ENCODE measurements at regions not wholly inside any gene's neighbourhood (a gene's known extent, or its start where the extent isn't known, plus 50 kb on each side); places are given as distances from the start of the nearest gene placed in this dataset.

GRCh38 chr11:101354801-101355200 is 225.2 kb upstream of the PGR start:
- TF ChIP-seq, protein P1, sequence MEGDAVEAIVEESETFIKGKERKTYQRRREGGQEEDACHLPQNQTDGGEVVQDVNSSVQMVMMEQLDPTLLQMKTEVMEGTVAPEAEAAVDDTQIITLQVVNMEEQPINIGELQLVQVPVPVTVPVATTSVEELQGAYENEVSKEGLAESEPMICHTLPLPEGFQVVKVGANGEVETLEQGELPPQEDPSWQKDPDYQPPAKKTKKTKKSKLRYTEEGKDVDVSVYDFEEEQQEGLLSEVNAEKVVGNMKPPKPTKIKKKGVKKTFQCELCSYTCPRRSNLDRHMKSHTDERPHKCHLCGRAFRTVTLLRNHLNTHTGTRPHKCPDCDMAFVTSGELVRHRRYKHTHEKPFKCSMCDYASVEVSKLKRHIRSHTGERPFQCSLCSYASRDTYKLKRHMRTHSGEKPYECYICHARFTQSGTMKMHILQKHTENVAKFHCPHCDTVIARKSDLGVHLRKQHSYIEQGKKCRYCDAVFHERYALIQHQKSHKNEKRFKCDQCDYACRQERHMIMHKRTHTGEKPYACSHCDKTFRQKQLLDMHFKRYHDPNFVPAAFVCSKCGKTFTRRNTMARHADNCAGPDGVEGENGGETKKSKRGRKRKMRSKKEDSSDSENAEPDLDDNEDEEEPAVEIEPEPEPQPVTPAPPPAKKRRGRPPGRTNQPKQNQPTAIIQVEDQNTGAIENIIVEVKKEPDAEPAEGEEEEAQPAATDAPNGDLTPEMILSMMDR (conservative IDR thresholded peaks at IDR 0.05; ENCODE audit: control insufficient read depth, insufficient read depth, low read depth, low read length): no peak
- DNase-seq (ENCODE audit: low read depth): no peak
- no peak overlapping the region for H3K4me3 ChIP-seq (ENCODE audit: control insufficient read depth, low read depth, low read length)

DNA sequence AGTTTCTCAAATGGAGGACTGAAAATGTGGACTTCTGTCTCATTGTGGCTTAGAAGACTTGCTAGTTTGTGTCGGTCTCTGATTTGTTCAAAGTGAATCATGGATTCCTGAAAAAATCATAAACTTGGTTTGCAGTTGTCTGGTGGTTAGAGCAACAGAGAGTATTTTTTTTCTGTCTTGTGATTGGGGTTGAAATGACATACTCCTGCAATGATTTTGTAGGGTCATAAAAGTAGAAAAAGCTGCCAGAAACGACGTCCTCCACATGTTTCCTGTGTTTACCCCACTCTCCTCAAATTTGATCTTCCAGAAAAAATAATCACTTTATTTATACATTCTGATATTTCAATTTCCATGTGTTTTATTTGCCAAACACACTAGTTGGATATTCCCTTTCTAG is 219.2 kb upstream of the PGR start:
- no peak for DNase-seq (ENCODE audit: low read depth)
- TF ChIP-seq, protein P1 (conservative IDR thresholded peaks at IDR 0.05; ENCODE audit: control insufficient read depth, insufficient read depth, low read depth, low read length): no peak
- H3K4me3 ChIP-seq (ENCODE audit: control insufficient read depth, low read depth, low read length): no peak overlapping the region

DNA sequence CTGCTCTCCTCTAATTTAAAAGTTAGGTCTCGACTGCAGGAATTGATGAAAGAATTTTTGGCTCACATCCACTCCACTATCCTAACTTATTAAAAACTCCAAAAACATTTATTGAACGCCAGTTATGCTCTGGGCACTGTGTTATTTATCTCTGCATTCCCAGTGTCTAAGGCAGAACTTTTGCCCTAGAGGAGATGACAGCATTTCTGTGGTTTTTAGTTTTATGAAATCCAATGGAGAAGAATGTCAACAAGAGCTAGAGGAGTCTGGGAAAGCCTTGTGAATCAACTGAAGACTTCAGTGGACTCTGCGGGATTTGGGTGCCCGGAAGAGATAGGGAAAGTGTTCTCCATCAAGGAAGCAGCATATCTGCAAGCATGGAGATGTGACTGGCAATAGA is 217.0 kb upstream of the PGR start:
- TF ChIP-seq, protein P1 (conservative IDR thresholded peaks at IDR 0.05; ENCODE audit: control insufficient read depth, insufficient read depth, low read depth, low read length): no peak
- no peak overlapping the region for H3K4me3 ChIP-seq (ENCODE audit: control insufficient read depth, low read depth, low read length)
- peak; percentile 25 for DNase-seq (ENCODE audit: low read depth)

DNA sequence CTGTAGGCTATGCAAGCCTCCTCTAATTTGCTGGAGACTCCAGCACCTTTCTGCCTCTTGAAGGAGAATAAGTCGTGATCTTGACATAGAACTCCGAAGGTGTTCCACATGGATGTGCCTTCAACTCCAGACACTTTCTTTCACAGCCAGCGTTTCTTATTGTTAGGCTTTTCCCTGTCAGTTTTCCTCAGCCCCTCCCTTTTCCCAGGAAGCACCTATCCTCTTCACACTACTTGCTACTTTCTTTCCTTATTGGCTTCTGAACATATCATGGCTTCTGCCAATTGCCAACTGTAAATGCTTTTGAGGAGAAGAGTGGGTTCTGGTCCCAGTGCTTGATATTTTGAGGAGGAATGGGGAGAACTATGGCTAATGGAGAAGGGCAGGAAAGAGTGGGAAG is 216.3 kb upstream of the PGR start:
- no peak for DNase-seq (ENCODE audit: low read depth)
- TF ChIP-seq, protein P1 (conservative IDR thresholded peaks at IDR 0.05; ENCODE audit: control insufficient read depth, insufficient read depth, low read depth, low read length): no peak

DNA sequence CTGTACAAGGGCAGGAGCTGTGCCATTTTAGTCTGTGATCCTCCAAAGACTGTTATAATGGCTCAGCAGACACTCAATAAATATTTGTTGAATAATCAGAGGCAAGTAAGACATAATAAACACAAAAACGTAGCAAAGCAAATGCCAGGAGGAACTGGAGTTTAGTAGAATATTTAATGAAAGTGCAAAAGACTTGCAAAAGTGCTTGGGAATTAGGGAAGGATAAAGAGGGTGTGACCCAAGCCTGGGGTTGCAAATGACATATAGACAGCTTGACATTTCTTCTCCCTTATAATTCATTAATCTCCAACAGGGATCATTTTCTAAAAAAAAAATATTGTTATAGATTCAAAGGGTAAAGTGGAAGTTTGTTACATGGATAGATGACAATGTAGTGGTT is 212.7 kb upstream of the PGR start:
- TF ChIP-seq, protein P1 (conservative IDR thresholded peaks at IDR 0.05; ENCODE audit: control insufficient read depth, insufficient read depth, low read depth, low read length): no peak
- H3K4me3 ChIP-seq (ENCODE audit: control insufficient read depth, low read depth, low read length): no peak overlapping the region
- no peak for DNase-seq (ENCODE audit: low read depth)

More for the DNA sequence above, 216.3 kb upstream of the PGR start:
- no peak overlapping the region for H3K4me3 ChIP-seq (ENCODE audit: control insufficient read depth, low read depth, low read length)

DNA sequence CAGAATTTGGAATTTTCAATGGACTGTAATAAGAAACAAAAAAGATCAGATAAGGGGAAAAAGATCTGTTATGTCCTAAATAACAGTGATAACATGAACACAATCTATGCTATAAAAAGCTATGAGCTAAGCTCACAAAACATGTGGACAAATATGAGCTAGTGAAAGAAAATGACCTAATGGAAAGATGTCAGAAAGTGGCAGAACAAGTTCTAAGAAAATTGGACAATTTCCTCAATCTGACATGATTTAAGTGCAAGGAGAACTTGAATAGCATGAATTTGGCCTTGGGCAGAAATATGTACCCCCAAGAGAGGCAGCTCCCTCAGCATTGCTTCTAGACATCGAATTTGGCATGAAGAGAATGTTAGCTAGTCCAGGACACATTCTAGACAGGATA is 212.0 kb upstream of the PGR start:
- TF ChIP-seq, protein P1 (conservative IDR thresholded peaks at IDR 0.05; ENCODE audit: control insufficient read depth, insufficient read depth, low read depth, low read length): no peak
- DNase-seq (ENCODE audit: low read depth): no peak
- no peak overlapping the region for H3K4me3 ChIP-seq (ENCODE audit: control insufficient read depth, low read depth, low read length)

- H3K4me3 ChIP-seq (ENCODE audit: control insufficient read depth, low read depth, low read length): no peak overlapping the region
- TF ChIP-seq, protein P1 (conservative IDR thresholded peaks at IDR 0.05; ENCODE audit: control insufficient read depth, insufficient read depth, low read depth, low read length): no peak
- DNase-seq (ENCODE audit: low read depth): no peak
These were observed 207.2 kb upstream of the PGR start for GRCh38 chr11:101336858-101337257.
